ENCODE measurements at regions not wholly inside any gene's neighbourhood (a gene's known extent, or its start where the extent isn't known, plus 50 kb on each side); places are given as distances from the start of the nearest gene placed in this dataset.

DNA sequence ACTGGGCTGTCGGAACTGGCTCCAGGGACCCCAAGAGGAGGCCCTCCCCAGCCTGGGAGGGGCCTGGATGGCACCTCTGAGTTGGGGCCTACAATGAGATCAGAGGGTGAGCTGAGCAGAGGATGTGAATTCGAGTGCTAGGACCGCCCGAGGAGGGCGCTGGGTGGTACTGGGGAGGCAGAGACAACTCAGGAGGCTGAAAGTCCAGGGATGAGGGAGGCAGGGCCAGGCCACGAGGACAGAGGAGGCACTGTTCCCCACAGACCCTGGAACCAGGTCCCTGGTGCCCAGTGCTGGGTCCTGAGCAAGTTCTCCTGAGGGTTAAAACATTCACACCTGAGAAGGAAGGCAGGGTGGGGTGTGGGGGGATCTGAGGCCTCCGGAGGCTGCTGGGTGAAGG is 218.0 kb downstream of the CTTN start:
- H3K4me1 ChIP-seq (ENCODE audit: control insufficient read depth in 4 of 4, insufficient read depth in 4 of 4, low read length in 3 of 4): peaks cover 0 to 1% (median 0%) of the 10 kb centered on the region in 4 donors
- no peak for DNase-seq (ENCODE audit: low spot score)
- H3K27me3 ChIP-seq (ENCODE audit: control insufficient read depth in 4 of 4, insufficient read depth in 4 of 4, low read length in 3 of 4): no peaks in the 10 kb centered on the region
- TF ChIP-seq, protein P1, sequence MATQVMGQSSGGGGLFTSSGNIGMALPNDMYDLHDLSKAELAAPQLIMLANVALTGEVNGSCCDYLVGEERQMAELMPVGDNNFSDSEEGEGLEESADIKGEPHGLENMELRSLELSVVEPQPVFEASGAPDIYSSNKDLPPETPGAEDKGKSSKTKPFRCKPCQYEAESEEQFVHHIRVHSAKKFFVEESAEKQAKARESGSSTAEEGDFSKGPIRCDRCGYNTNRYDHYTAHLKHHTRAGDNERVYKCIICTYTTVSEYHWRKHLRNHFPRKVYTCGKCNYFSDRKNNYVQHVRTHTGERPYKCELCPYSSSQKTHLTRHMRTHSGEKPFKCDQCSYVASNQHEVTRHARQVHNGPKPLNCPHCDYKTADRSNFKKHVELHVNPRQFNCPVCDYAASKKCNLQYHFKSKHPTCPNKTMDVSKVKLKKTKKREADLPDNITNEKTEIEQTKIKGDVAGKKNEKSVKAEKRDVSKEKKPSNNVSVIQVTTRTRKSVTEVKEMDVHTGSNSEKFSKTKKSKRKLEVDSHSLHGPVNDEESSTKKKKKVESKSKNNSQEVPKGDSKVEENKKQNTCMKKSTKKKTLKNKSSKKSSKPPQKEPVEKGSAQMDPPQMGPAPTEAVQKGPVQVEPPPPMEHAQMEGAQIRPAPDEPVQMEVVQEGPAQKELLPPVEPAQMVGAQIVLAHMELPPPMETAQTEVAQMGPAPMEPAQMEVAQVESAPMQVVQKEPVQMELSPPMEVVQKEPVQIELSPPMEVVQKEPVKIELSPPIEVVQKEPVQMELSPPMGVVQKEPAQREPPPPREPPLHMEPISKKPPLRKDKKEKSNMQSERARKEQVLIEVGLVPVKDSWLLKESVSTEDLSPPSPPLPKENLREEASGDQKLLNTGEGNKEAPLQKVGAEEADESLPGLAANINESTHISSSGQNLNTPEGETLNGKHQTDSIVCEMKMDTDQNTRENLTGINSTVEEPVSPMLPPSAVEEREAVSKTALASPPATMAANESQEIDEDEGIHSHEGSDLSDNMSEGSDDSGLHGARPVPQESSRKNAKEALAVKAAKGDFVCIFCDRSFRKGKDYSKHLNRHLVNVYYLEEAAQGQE (IDR thresholded peaks at IDR 0.05): no peak
- TF ChIP-seq NR2F2 (IDR thresholded peaks at IDR 0.05) (no peak), EGR1 (IDR thresholded peaks at IDR 0.05; ENCODE audit: low read depth in 2 of 2) (no peak), GABPA (IDR thresholded peaks at IDR 0.05 in 1 of 2, conservative IDR thresholded peaks at IDR 0.05 in 1 of 2) (no peak)
- TF ChIP-seq, protein P2, sequence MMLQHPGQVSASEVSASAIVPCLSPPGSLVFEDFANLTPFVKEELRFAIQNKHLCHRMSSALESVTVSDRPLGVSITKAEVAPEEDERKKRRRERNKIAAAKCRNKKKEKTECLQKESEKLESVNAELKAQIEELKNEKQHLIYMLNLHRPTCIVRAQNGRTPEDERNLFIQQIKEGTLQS (IDR thresholded peaks at IDR 0.05): no peak
- WGBS: 93% methylated on average over 7 of the region's 7 CpGs
- no peak overlapping the region for H3K4me3 ChIP-seq (ENCODE audit: low read depth in 1 of 3, low read length in 3 of 3)
- H3K9ac ChIP-seq (ENCODE audit: low read depth in 1 of 2, low read length in 2 of 2): no peak overlapping the region
- H3K27ac ChIP-seq (ENCODE audit: low read depth in 1 of 2, low read length in 2 of 2): no peak overlapping the region
- H3K36me3 ChIP-seq (ENCODE audit: control insufficient read depth in 4 of 4, insufficient read depth in 3 of 4, low read depth in 1 of 4, low read length in 3 of 4): no peaks in the 10 kb centered on the region
- H3K9me3 ChIP-seq (ENCODE audit: control insufficient read depth in 4 of 4, low read length in 3 of 4): peaks cover 0 to 10% (median 2%) of the 10 kb centered on the region in 4 donors

DNA sequence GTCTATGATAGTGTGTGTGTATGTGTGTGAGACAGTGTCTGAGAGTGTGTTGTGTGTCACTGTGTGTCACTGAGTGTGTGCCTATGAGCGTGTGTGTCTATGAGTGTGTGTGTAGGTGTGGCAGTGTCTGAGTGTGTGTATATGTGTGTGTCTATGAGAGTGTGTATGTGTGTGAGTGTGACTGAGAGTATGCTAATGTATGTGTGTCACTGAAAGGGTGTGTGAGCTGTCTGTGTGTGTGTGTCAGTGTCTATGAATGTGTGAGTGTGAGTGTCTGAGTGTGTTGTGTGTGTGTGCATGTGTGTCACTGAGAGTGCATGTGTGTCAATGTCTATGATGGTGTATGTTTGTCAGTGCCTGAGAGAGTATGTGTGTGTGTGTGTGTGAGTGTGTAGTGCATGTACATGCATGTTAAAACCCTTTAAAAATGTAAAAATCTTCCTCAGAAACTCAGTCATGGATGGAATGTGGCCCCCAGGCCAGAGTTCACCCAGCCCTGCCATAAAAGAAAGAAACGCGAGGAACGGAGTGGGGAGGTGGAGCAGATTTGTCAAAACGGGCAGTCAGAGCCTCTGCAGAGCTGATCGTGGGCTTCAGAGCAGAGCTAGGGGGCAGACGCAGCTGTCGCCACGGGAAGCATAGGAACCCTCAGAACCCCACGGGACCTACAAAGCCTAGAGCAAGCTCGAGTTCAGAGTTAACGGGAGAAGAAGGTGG is 218.8 kb downstream of the CTTN start:
- H3K9ac ChIP-seq (ENCODE audit: low read depth in 1 of 2, low read length in 2 of 2): no peak overlapping the region
- H3K4me3 ChIP-seq (ENCODE audit: low read depth in 1 of 3, low read length in 3 of 3): no peak overlapping the region
- H3K27me3 ChIP-seq (ENCODE audit: control insufficient read depth in 4 of 4, insufficient read depth in 4 of 4, low read length in 3 of 4): no peaks in the 10 kb centered on the region
- H3K27ac ChIP-seq (ENCODE audit: low read depth in 1 of 2, low read length in 2 of 2): no peak overlapping the region
- peaks cover 0 to 1% (median 0%) of the 10 kb centered on the region in 4 donors for H3K4me1 ChIP-seq (ENCODE audit: control insufficient read depth in 4 of 4, insufficient read depth in 4 of 4, low read length in 3 of 4)
- 75% methylated on average over 12 of the region's 12 CpGs for WGBS
- no peak for DNase-seq (ENCODE audit: low spot score)
- no peaks in the 10 kb centered on the region for H3K36me3 ChIP-seq (ENCODE audit: control insufficient read depth in 4 of 4, insufficient read depth in 3 of 4, low read depth in 1 of 4, low read length in 3 of 4)
- peaks cover 0 to 10% (median 2%) of the 10 kb centered on the region in 4 donors for H3K9me3 ChIP-seq (ENCODE audit: control insufficient read depth in 4 of 4, low read length in 3 of 4)
- no peak for TF ChIP-seq HNF4A (conservative IDR thresholded peaks at IDR 0.05)
- no peak for TF ChIP-seq NR2F2 (IDR thresholded peaks at IDR 0.05)
- no peak for TF ChIP-seq EGR1 (IDR thresholded peaks at IDR 0.05; ENCODE audit: low read depth in 2 of 2)
- TF ChIP-seq YY1 (IDR thresholded peaks at IDR 0.05): no peak
- no peak for TF ChIP-seq HNF4G (IDR thresholded peaks at IDR 0.05)
- no peak for TF ChIP-seq SP1 (IDR thresholded peaks at IDR 0.05)
- TF ChIP-seq, protein P1 (IDR thresholded peaks at IDR 0.05): no peak
- TF ChIP-seq, protein P2 (IDR thresholded peaks at IDR 0.05): no peak
- TF ChIP-seq, protein P3, sequence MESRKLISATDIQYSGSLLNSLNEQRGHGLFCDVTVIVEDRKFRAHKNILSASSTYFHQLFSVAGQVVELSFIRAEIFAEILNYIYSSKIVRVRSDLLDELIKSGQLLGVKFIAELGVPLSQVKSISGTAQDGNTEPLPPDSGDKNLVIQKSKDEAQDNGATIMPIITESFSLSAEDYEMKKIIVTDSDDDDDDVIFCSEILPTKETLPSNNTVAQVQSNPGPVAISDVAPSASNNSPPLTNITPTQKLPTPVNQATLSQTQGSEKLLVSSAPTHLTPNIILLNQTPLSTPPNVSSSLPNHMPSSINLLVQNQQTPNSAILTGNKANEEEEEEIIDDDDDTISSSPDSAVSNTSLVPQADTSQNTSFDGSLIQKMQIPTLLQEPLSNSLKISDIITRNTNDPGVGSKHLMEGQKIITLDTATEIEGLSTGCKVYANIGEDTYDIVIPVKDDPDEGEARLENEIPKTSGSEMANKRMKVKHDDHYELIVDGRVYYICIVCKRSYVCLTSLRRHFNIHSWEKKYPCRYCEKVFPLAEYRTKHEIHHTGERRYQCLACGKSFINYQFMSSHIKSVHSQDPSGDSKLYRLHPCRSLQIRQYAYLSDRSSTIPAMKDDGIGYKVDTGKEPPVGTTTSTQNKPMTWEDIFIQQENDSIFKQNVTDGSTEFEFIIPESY (IDR thresholded peaks at IDR 0.05): no peak
- no peak for TF ChIP-seq RXRA (IDR thresholded peaks at IDR 0.05)
- TF ChIP-seq FOXA2 (IDR thresholded peaks at IDR 0.05): no peak
- no peak for TF ChIP-seq RAD21 (IDR thresholded peaks at IDR 0.05)
- TF ChIP-seq, protein P4, sequence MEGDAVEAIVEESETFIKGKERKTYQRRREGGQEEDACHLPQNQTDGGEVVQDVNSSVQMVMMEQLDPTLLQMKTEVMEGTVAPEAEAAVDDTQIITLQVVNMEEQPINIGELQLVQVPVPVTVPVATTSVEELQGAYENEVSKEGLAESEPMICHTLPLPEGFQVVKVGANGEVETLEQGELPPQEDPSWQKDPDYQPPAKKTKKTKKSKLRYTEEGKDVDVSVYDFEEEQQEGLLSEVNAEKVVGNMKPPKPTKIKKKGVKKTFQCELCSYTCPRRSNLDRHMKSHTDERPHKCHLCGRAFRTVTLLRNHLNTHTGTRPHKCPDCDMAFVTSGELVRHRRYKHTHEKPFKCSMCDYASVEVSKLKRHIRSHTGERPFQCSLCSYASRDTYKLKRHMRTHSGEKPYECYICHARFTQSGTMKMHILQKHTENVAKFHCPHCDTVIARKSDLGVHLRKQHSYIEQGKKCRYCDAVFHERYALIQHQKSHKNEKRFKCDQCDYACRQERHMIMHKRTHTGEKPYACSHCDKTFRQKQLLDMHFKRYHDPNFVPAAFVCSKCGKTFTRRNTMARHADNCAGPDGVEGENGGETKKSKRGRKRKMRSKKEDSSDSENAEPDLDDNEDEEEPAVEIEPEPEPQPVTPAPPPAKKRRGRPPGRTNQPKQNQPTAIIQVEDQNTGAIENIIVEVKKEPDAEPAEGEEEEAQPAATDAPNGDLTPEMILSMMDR (IDR thresholded peaks at IDR 0.05; ENCODE audit: low read depth, low read length, missing input control): no peak
- no peak for TF ChIP-seq FOXA1 (IDR thresholded peaks at IDR 0.05)
- TF ChIP-seq JUND (IDR thresholded peaks at IDR 0.05): no peak
- no peak for TF ChIP-seq GABPA (IDR thresholded peaks at IDR 0.05 in 1 of 2, conservative IDR thresholded peaks at IDR 0.05 in 1 of 2)
- no peak for TF ChIP-seq TAF1 (conservative IDR thresholded peaks at IDR 0.05)
- TF ChIP-seq, protein P5, sequence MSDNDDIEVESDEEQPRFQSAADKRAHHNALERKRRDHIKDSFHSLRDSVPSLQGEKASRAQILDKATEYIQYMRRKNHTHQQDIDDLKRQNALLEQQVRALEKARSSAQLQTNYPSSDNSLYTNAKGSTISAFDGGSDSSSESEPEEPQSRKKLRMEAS (IDR thresholded peaks at IDR 0.05): no peak

Measured in liver (tissue), 8 donors.